AG09319 (cell line): ENCODE measurements at regions not wholly inside any gene's neighbourhood (a gene's known extent, or its start where the extent isn't known, plus 50 kb on each side); places are given as distances from the start of the nearest gene placed in this dataset.
"Not testable (repeated sequence)": the region's sequence is repeated elsewhere in the genome, so short reads cannot be mapped to it uniquely, and the experiment has no call there.

ENCODE experiments used
- DNase-seq: peaks from one replicate; pipeline ENCODE4 v3.0.0-alpha.2; 2010; ENCODE audit warnings: low read depth; ENCODE audit errors: extremely low read depth
- TF ChIP-seq, protein P1 (sequence below): IDR thresholded peaks from 2 replicates; pipeline ENCODE4 v1.5.1; 2011; ENCODE audit warnings: low read depth, mild to moderate bottlenecking, inconsistent platforms, low read length, moderate library complexity

DNA sequence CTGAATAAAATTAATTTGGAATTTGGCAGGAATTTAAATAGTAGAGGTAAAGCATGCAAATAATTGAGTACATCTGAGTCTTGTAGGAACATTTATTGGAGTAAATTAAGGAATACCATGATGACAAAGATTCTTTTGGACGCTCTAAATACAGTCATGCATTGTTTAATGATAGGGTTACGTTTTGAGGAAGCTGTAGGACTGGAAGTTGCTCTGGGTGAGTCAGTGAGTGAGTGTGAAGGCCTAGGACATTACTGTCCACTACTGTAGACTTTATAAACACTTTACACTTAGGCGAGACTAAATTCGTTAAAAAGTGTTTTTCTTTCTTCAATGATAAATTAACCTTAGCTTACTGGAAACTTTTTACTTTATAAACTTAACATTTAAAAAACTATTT, 113.0 kb downstream of the FAM170A start:
- no peak for DNase-seq
- TF ChIP-seq, protein P1, sequence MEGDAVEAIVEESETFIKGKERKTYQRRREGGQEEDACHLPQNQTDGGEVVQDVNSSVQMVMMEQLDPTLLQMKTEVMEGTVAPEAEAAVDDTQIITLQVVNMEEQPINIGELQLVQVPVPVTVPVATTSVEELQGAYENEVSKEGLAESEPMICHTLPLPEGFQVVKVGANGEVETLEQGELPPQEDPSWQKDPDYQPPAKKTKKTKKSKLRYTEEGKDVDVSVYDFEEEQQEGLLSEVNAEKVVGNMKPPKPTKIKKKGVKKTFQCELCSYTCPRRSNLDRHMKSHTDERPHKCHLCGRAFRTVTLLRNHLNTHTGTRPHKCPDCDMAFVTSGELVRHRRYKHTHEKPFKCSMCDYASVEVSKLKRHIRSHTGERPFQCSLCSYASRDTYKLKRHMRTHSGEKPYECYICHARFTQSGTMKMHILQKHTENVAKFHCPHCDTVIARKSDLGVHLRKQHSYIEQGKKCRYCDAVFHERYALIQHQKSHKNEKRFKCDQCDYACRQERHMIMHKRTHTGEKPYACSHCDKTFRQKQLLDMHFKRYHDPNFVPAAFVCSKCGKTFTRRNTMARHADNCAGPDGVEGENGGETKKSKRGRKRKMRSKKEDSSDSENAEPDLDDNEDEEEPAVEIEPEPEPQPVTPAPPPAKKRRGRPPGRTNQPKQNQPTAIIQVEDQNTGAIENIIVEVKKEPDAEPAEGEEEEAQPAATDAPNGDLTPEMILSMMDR, result no peak

DNA sequence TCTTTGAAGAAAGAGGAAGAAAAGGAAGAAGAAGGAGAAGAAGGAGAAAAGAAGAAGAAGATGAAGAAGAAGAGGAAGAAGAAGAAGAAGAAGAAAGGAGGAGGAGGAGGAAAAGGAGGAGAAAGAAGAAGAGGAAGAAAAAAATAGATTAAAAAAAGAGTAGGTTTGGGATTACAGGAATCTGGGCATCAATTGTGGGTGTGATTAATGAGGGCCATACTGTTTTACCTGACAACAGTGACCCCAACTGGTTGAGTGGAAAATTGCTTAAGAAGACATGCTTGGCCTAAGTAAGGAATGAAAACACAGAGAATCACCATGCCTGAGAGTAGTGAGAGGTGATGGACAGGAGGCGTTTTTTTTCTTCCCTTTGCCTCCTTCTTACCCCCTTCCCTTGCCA, 114.6 kb downstream of the FAM170A start:
- no peak for DNase-seq
- TF ChIP-seq, protein P1, result no peak; the same call in none of the 2 replicates

DNA sequence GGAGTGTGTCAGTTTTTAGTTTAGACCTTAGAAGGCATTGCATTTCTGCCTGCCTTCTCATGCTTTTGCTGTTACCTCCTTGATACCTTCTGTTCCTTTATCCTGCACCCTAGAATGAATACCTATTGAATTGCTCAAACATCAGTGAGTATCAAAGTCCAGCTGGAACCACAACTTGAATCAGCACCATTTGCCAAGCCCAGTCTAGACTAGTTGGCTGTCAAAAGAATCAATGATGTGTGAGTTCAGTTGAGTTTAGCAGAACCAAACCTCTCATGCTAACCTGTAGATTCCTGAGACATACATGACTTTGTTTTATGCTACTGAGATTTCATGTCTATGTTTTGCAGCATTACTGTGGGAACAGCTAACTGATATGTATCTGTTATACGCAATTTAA, 116.6 kb downstream of the FAM170A start:
- TF ChIP-seq, protein P1, result no peak
- DNase-seq, result no peak

DNA sequence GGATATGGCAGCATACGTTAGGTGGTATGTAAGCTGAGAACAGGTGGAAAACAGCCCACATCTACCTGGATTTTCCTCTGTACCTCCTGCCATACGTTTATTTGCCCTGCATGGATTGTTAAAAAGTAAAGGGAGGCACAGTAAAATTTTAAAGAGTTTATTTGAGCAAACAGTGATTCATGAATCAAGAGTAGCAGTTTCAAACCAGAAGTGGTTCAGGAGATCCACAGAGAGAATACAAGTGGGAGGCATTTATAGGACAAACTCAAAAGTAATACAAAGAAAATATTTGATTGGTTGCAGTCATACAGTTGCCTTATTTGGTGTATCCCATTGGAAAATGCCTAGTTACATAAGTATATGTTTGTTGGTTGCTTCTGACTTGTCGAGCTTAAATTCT, 117.6 kb downstream of the FAM170A start:
- DNase-seq, result no peak
- TF ChIP-seq, protein P1, result no peak

DNA sequence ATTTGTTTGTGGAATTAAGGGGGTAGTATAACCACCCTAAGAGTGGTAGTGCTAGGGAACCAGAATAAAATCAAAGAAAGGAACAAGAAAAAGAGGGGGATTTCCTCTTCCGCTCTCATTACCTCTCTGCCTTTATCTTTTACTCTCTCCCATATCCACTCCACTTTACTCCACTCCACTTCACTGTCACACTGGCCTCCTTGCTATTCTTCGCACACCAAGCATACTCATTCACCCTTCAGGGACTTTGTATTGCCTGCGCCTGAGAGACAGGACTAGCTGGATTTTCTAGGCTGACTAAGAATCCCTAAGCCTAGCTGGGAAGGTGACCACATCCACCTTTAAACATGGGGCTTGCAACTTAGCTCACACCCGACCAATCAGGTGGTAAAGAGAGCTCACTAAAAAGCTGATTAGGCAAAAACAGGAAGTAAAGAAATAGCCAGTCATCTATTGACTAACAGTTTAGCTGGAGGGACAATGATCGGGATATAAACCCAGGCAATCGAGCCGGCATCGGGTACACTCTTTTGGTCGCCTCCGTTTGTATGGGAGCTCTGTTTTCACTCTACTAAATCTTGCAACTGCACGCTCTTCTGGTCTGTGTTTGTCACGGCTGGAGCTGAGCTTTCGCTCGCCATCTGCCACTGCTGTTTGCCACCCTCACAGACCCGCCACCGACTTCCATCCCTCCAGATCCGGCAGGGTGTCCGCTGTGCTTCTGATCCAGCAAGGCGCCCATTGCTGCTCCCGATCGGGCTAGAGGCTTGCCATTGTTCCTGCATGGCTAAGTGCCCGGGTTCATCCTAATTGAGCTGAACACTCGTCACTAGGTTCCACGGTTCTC, 121.8 kb downstream of the FAM170A start:
- TF ChIP-seq, protein P1, result no peak
- no peak for DNase-seq

DNA sequence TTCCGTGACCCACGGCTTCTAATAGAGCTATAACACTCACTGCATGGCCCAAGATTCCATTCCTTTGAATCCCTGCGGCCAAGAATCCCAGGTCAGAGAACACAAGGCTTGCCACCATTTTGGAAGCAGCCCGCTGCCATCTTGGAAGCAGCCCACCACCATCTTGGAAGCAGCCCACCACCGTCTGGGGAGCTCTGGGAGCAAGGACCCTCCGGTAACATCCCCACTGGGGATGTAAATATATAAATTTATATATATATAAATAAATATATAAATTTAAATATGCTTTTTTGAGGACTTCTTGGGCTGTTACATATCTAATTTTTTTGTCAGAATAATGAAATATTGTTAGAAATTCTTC, 122.4 kb downstream of the FAM170A start:
- TF ChIP-seq, protein P1, result no peak

DNA sequence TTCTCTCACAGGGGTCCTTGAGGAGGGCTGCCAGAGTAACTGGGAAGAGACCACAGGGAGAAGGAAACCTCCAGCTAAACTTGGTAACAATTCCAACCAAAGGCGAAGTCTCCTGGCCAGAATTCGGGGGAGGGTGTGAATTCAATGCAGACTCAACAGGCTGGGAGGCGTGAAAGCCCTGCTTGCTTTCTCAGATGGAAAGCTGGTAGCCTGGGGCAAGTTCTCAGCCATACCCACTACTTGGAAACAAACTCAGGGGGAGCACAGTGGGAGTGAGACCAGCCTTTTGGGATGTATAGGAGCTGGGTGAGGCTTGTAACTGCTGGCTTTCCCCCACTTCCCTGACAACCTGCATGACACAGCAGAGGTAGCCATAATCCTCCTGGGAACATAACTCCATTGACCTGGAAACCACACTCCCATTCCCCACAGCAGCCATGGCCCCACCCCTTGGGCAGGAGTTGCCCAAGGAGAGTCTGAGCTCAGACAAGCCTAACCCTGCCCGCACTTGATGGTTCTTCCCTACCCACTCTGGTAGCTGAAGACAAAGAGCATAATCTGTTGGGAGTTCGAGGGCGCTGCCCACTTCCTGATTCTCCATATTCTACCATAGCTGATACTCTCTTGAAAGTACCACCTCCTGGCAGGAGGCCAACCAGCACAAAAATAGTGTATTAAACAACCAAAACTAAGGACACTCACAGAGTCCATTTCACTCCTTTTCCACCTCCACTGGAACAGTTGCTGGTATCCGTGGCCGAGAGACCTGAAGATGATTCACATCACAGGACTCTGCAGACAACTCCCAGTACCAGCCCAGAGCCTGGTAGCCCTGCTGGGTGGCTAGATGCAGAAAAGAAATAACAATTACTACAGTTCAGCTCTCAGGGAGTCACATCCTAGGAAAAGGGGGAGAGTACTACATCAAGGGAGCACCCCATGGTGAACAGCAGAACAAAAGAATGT, 123.8 kb downstream of the FAM170A start:
- TF ChIP-seq, protein P1, result no peak
- DNase-seq, result no peak

More for the DNA sequence above, 122.4 kb downstream of the FAM170A start:
- DNase-seq, result no peak

DNA sequence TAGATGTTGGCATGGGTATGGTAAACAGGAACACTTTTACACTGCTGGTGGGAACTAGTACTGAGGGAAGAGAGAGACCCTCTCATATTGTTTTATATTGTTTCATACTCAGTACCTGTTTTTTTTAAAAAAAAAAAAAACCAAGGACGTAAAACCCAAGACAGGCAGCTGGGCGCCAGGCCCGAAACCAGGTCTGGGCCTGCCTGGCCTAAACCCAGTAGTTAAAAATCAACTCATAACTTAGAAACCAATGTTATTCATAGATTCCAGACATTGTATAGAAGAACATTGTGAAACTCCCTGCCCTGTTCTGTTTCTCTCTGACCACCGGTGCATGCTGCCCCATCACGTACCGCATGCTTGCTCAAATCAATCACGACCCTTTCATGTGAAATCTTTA, 125.5 kb downstream of the FAM170A start:
- DNase-seq, result not testable (repeated sequence)
